ENCODE measurements at regions not wholly inside any gene's neighbourhood (a gene's known extent, or its start where the extent isn't known, plus 50 kb on each side); places are given as distances from the start of the nearest gene placed in this dataset.

DNA sequence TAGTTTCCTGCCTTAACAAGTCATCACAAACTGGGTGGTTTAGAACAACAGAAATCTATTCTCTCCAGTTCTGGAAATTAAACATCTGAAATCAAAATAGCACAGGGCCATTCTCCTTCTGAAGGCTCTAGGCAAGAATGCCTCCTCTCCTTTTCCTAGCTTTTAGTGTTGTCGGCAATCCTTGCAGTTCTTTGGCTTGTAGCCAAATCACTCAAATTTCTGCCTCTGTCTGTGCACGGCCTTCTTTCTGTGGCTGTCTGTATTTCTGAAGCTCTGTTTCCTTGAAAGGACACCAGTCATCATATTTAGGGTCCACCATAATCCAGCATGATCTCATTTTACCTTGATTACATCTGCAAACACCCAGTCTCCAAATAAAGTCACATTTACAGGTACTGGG, 795.5 kb downstream of the METTL15 start:
- TF ChIP-seq, protein P1, sequence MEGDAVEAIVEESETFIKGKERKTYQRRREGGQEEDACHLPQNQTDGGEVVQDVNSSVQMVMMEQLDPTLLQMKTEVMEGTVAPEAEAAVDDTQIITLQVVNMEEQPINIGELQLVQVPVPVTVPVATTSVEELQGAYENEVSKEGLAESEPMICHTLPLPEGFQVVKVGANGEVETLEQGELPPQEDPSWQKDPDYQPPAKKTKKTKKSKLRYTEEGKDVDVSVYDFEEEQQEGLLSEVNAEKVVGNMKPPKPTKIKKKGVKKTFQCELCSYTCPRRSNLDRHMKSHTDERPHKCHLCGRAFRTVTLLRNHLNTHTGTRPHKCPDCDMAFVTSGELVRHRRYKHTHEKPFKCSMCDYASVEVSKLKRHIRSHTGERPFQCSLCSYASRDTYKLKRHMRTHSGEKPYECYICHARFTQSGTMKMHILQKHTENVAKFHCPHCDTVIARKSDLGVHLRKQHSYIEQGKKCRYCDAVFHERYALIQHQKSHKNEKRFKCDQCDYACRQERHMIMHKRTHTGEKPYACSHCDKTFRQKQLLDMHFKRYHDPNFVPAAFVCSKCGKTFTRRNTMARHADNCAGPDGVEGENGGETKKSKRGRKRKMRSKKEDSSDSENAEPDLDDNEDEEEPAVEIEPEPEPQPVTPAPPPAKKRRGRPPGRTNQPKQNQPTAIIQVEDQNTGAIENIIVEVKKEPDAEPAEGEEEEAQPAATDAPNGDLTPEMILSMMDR (IDR thresholded peaks at IDR 0.05): no peak
- TF ChIP-seq POLR2A (IDR thresholded peaks at IDR 0.05): no peak
